ENCODE measurements at regions not wholly inside any gene's neighbourhood (a gene's known extent, or its start where the extent isn't known, plus 50 kb on each side); places are given as distances from the start of the nearest gene placed in this dataset.

DNA sequence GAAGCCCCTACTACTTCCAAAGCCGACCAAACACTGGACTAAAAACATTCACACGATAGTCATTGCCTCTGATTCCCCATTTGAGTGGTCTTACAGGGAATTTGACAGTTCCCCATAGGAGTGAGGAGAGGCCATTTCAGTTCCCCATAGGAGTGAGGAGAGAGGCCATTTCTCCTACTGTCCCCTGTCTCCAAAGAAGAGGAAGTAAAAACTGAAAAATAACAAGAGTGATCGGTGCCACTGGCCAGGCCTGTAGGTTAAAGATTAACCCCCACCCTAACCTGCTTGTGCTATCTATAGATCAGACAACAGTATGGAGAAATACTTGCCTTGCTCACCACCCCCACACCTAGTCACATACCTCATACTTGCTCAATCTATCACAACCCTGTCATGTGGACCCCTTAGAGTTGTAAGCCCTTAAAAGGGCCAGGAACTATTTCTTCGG is 204.0 kb upstream of the MOCS1 start:
- no peak for TF ChIP-seq POLR2A (IDR thresholded peaks at IDR 0.05; ENCODE audit: extremely low read depth, insufficient read length)
- TF ChIP-seq, protein P1, sequence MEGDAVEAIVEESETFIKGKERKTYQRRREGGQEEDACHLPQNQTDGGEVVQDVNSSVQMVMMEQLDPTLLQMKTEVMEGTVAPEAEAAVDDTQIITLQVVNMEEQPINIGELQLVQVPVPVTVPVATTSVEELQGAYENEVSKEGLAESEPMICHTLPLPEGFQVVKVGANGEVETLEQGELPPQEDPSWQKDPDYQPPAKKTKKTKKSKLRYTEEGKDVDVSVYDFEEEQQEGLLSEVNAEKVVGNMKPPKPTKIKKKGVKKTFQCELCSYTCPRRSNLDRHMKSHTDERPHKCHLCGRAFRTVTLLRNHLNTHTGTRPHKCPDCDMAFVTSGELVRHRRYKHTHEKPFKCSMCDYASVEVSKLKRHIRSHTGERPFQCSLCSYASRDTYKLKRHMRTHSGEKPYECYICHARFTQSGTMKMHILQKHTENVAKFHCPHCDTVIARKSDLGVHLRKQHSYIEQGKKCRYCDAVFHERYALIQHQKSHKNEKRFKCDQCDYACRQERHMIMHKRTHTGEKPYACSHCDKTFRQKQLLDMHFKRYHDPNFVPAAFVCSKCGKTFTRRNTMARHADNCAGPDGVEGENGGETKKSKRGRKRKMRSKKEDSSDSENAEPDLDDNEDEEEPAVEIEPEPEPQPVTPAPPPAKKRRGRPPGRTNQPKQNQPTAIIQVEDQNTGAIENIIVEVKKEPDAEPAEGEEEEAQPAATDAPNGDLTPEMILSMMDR (IDR thresholded peaks at IDR 0.05; ENCODE audit: low read depth, low read length): no peak
- TF ChIP-seq MAX (IDR thresholded peaks at IDR 0.05; ENCODE audit: low read depth, low read length): no peak

All from NB4 (cell line).